Activated naive CD8-positive, alpha-beta T cell (primary cell): ENCODE measurements at regions not wholly inside any gene's neighbourhood (a gene's known extent, or its start where the extent isn't known, plus 50 kb on each side); places are given as distances from the start of the nearest gene placed in this dataset.
"Not testable (repeated sequence)": the region's sequence is repeated elsewhere in the genome, so short reads cannot be mapped to it uniquely, and the experiment has no call there.

Source experiments
- H3K27ac Mint-ChIP-seq: one replicate; pipeline ENCODE4 v1.8.0; 2021; ENCODE audit warnings: mixed read lengths
- H3K27me3 Mint-ChIP-seq: one replicate; pipeline ENCODE4 v1.8.0; 2021; ENCODE audit warnings: mixed read lengths
- H3K36me3 Mint-ChIP-seq: one replicate; pipeline ENCODE4 v1.8.0; 2021; ENCODE audit warnings: mixed read lengths
- H3K4me1 Mint-ChIP-seq: one replicate; pipeline ENCODE4 v1.8.0; 2021; ENCODE audit warnings: low read depth, mixed read lengths
- H3K4me3 Mint-ChIP-seq: one replicate; pipeline ENCODE4 v1.8.0; 2021; ENCODE audit warnings: mild to moderate bottlenecking, mixed read lengths
- H3K9me3 Mint-ChIP-seq: one replicate; pipeline ENCODE4 v1.8.0; 2021; ENCODE audit warnings: low read depth, mixed read lengths

GRCh38 chr7:68224041-68224741 lies 1227.6 kb downstream of the TYW1 start:
- peaks cover 5% of the 10 kb centered on the region for H3K9me3 Mint-ChIP-seq

GRCh38 chr7:68231011-68231410 lies 1234.4 kb downstream of the TYW1 start:
- not testable (repeated sequence) for H3K9me3 Mint-ChIP-seq, H3K4me3 Mint-ChIP-seq, H3K36me3 Mint-ChIP-seq, H3K4me1 Mint-ChIP-seq, H3K27me3 Mint-ChIP-seq, H3K27ac Mint-ChIP-seq

More at GRCh38 chr7:68224041-68224741, 1227.6 kb downstream of the TYW1 start:
- Mint-ChIP-seq H3K4me1 (no peaks in the 10 kb centered on the region), H3K27me3 (no peaks in the 10 kb centered on the region), H3K4me3 (no peak overlapping the region), H3K36me3 (no peaks in the 10 kb centered on the region), H3K27ac (no peak overlapping the region)

- Mint-ChIP-seq H3K4me1 (no peaks in the 10 kb centered on the region), H3K9me3 (peaks cover 12% of the 10 kb centered on the region), H3K36me3 (no peaks in the 10 kb centered on the region), H3K4me3 (no peak overlapping the region), H3K27ac (no peak overlapping the region), H3K27me3 (no peaks in the 10 kb centered on the region)
These were observed 1239.3 kb downstream of the TYW1 start for GRCh38 chr7:68235937-68236336.

- Mint-ChIP-seq H3K9me3 (peaks cover 20% of the 10 kb centered on the region), H3K4me3 (no peak overlapping the region), H3K27ac (no peak overlapping the region), H3K27me3 (no peaks in the 10 kb centered on the region), H3K4me1 (no peaks in the 10 kb centered on the region), H3K36me3 (no peaks in the 10 kb centered on the region)
These were observed 1241.7 kb downstream of the TYW1 start for GRCh38 chr7:68238204-68238805.

GRCh38 chr7:68243128-68243527 lies 1246.5 kb downstream of the TYW1 start:
- H3K4me1 Mint-ChIP-seq, result no peaks in the 10 kb centered on the region
- no peak overlapping the region for H3K4me3 Mint-ChIP-seq
- peaks cover 13% of the 10 kb centered on the region for H3K9me3 Mint-ChIP-seq
- H3K36me3 Mint-ChIP-seq, result no peaks in the 10 kb centered on the region
- H3K27me3 Mint-ChIP-seq, result no peaks in the 10 kb centered on the region
- H3K27ac Mint-ChIP-seq, result no peak overlapping the region

GRCh38 chr7:68244389-68244788 lies 1247.8 kb downstream of the TYW1 start:
- Mint-ChIP-seq H3K4me1 (no peaks in the 10 kb centered on the region), H3K9me3 (peaks cover 16% of the 10 kb centered on the region), H3K36me3 (peaks cover 2% of the 10 kb centered on the region), H3K4me3 (no peak overlapping the region), H3K27me3 (no peaks in the 10 kb centered on the region), H3K27ac (no peak overlapping the region)

GRCh38 chr7:68245688-68246087 lies 1249.1 kb downstream of the TYW1 start:
- Mint-ChIP-seq H3K4me3 (no peak overlapping the region), H3K9me3 (peaks cover 19% of the 10 kb centered on the region), H3K27ac (no peak overlapping the region), H3K27me3 (no peaks in the 10 kb centered on the region), H3K36me3 (peaks cover 2% of the 10 kb centered on the region), H3K4me1 (no peaks in the 10 kb centered on the region)

- peaks cover 19% of the 10 kb centered on the region for H3K9me3 Mint-ChIP-seq
- H3K27ac Mint-ChIP-seq, result no peak overlapping the region
- H3K27me3 Mint-ChIP-seq, result no peaks in the 10 kb centered on the region
- peaks cover 2% of the 10 kb centered on the region for H3K36me3 Mint-ChIP-seq
- H3K4me3 Mint-ChIP-seq, result no peak overlapping the region
- no peaks in the 10 kb centered on the region for H3K4me1 Mint-ChIP-seq
These were observed 1249.6 kb downstream of the TYW1 start for GRCh38 chr7:68246189-68246633.

GRCh38 chr7:68247126-68247525 lies 1250.5 kb downstream of the TYW1 start:
- Mint-ChIP-seq H3K9me3 (peaks cover 14% of the 10 kb centered on the region), H3K4me1 (no peaks in the 10 kb centered on the region), H3K27ac (no peak overlapping the region), H3K36me3 (peaks cover 2% of the 10 kb centered on the region), H3K27me3 (no peaks in the 10 kb centered on the region), H3K4me3 (no peak overlapping the region)

GRCh38 chr7:68247571-68247970 lies 1250.9 kb downstream of the TYW1 start:
- no peaks in the 10 kb centered on the region for H3K27me3 Mint-ChIP-seq
- H3K4me3 Mint-ChIP-seq, result no peak overlapping the region
- peaks cover 14% of the 10 kb centered on the region for H3K9me3 Mint-ChIP-seq
- peaks cover 2% of the 10 kb centered on the region for H3K36me3 Mint-ChIP-seq
- no peak overlapping the region for H3K27ac Mint-ChIP-seq
- H3K4me1 Mint-ChIP-seq, result no peaks in the 10 kb centered on the region

- Mint-ChIP-seq H3K9me3 (peaks cover 14% of the 10 kb centered on the region), H3K27ac (no peak overlapping the region), H3K27me3 (no peaks in the 10 kb centered on the region)
These were observed 1252.3 kb downstream of the TYW1 start for GRCh38 chr7:68248973-68249372.

GRCh38 chr7:68249611-68250010 lies 1253.0 kb downstream of the TYW1 start:
- Mint-ChIP-seq H3K27me3 (no peaks in the 10 kb centered on the region), H3K36me3 (peaks cover 2% of the 10 kb centered on the region), H3K4me3 (no peak overlapping the region), H3K9me3 (peaks cover 14% of the 10 kb centered on the region), H3K4me1 (no peaks in the 10 kb centered on the region), H3K27ac (no peak overlapping the region)

More at GRCh38 chr7:68248973-68249372, 1252.3 kb downstream of the TYW1 start:
- Mint-ChIP-seq H3K36me3 (peaks cover 2% of the 10 kb centered on the region), H3K4me3 (no peak overlapping the region), H3K4me1 (no peaks in the 10 kb centered on the region)

GRCh38 chr7:68250143-68250542 lies 1253.5 kb downstream of the TYW1 start:
- Mint-ChIP-seq H3K27me3 (no peaks in the 10 kb centered on the region), H3K27ac (no peak overlapping the region), H3K4me3 (no peak overlapping the region), H3K9me3 (peaks cover 14% of the 10 kb centered on the region), H3K4me1 (no peaks in the 10 kb centered on the region), H3K36me3 (peaks cover 2% of the 10 kb centered on the region)

GRCh38 chr7:68254815-68255214 lies 1258.2 kb downstream of the TYW1 start:
- not testable (repeated sequence) for H3K9me3 Mint-ChIP-seq, H3K4me1 Mint-ChIP-seq, H3K36me3 Mint-ChIP-seq, H3K4me3 Mint-ChIP-seq, H3K27ac Mint-ChIP-seq, H3K27me3 Mint-ChIP-seq

GRCh38 chr7:68256295-68256694 lies 1259.7 kb downstream of the TYW1 start:
- H3K27ac Mint-ChIP-seq, result no peak overlapping the region
- no peak overlapping the region for H3K4me3 Mint-ChIP-seq
- H3K36me3 Mint-ChIP-seq, result no peaks in the 10 kb centered on the region
- no peaks in the 10 kb centered on the region for H3K27me3 Mint-ChIP-seq
- no peaks in the 10 kb centered on the region for H3K4me1 Mint-ChIP-seq
- H3K9me3 Mint-ChIP-seq, result peaks cover 3% of the 10 kb centered on the region

- no peaks in the 10 kb centered on the region for H3K4me1 Mint-ChIP-seq
- H3K36me3 Mint-ChIP-seq, result no peaks in the 10 kb centered on the region
- no peak overlapping the region for H3K27ac Mint-ChIP-seq
- H3K27me3 Mint-ChIP-seq, result no peaks in the 10 kb centered on the region
- H3K9me3 Mint-ChIP-seq, result peaks cover 2% of the 10 kb centered on the region
- no peak overlapping the region for H3K4me3 Mint-ChIP-seq
These were observed 1262.0 kb downstream of the TYW1 start for GRCh38 chr7:68258609-68259008.
